GM19467 (cell line): ENCODE measurements at regions not wholly inside any gene's neighbourhood (a gene's known extent, or its start where the extent isn't known, plus 50 kb on each side); places are given as distances from the start of the nearest gene placed in this dataset.

ENCODE experiments used
- ATAC-seq: cut with Tn5 transposase; IDR thresholded peaks from one replicate; pipeline ENCODE4 v1.9.1; 2021; ENCODE audit warnings: mild to moderate bottlenecking, moderate library complexity; ENCODE audit not compliant: unreplicated experiment

GRCh38 chr3:68328049-68328448, 604.3 kb downstream of the TAFA4 start:
- no peak for ATAC-seq

- ATAC-seq: no peak
Measured at GRCh38 chr3:68315964-68316363, 616.4 kb downstream of the TAFA4 start.

GRCh38 chr3:68315546-68315945, 616.8 kb downstream of the TAFA4 start:
- no peak for ATAC-seq

GRCh38 chr3:68306571-68306970, 625.8 kb downstream of the TAFA4 start:
- ATAC-seq: no peak

- no peak for ATAC-seq
Measured at GRCh38 chr3:68295457-68295856, 636.9 kb downstream of the TAFA4 start.

- ATAC-seq: no peak
Measured at GRCh38 chr3:68290333-68290732, 635.9 kb upstream of the SUCLG2 start.

- ATAC-seq: no peak
Measured at GRCh38 chr3:68288085-68288484, 633.7 kb upstream of the SUCLG2 start.

- ATAC-seq: no peak
Measured at GRCh38 chr3:68287101-68287500, 632.7 kb upstream of the SUCLG2 start.

GRCh38 chr3:68274286-68274685, 619.9 kb upstream of the SUCLG2 start:
- ATAC-seq: no peak

- ATAC-seq: no peak
Measured at GRCh38 chr3:68271145-68271544, 616.7 kb upstream of the SUCLG2 start.

- ATAC-seq: no peak
Measured at GRCh38 chr3:68256635-68257223, 602.3 kb upstream of the SUCLG2 start.

GRCh38 chr3:68249265-68249664, 594.9 kb upstream of the SUCLG2 start:
- no peak for ATAC-seq

- ATAC-seq: no peak
Measured at GRCh38 chr3:68242606-68243005, 588.2 kb upstream of the SUCLG2 start.

GRCh38 chr3:68239542-68239941, 585.1 kb upstream of the SUCLG2 start:
- no peak for ATAC-seq

- ATAC-seq: no peak
Measured at GRCh38 chr3:68234076-68234780, 579.8 kb upstream of the SUCLG2 start.

GRCh38 chr3:68228856-68229255, 574.4 kb upstream of the SUCLG2 start:
- no peak for ATAC-seq

GRCh38 chr3:68220832-68221231, 566.4 kb upstream of the SUCLG2 start:
- ATAC-seq: no peak

GRCh38 chr3:68211637-68212036, 557.2 kb upstream of the SUCLG2 start:
- no peak for ATAC-seq

- ATAC-seq: no peak
Measured at GRCh38 chr3:68210635-68211034, 556.2 kb upstream of the SUCLG2 start.

- ATAC-seq: no peak
Measured at GRCh38 chr3:68207327-68207726, 552.9 kb upstream of the SUCLG2 start.

- no peak for ATAC-seq
Measured at GRCh38 chr3:68206524-68207117, 552.2 kb upstream of the SUCLG2 start.

GRCh38 chr3:68186733-68187132, 532.3 kb upstream of the SUCLG2 start:
- no peak for ATAC-seq
